ENCODE measurements at regions not wholly inside any gene's neighbourhood (a gene's known extent, or its start where the extent isn't known, plus 50 kb on each side); places are given as distances from the start of the nearest gene placed in this dataset.
"Not testable (repeated sequence)": the region's sequence is repeated elsewhere in the genome, so short reads cannot be mapped to it uniquely, and the experiment has no call there.

DNA sequence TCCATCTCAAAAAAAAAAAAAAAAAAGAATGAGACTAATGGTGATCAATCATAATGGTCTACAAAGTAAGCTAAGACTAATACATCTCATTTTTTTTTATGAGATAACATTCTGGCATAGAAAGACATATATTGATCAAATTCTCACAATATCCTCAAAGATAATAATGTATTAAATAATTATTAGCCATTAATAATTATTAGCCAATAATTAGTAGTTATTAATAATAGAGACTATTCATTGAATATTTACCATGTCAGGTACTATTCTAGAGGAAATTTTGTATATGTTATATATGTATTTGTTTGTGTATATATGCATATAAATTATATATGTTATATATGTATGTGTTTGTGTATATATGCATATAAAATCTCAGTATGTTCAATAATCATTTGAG, 137.7 kb upstream of the PTBP2 start:
- DNase-seq, result no peak

- no peak for DNase-seq
These were observed 134.4 kb upstream of the PTBP2 start for GRCh38 chr1:96587222-96587621.

DNA sequence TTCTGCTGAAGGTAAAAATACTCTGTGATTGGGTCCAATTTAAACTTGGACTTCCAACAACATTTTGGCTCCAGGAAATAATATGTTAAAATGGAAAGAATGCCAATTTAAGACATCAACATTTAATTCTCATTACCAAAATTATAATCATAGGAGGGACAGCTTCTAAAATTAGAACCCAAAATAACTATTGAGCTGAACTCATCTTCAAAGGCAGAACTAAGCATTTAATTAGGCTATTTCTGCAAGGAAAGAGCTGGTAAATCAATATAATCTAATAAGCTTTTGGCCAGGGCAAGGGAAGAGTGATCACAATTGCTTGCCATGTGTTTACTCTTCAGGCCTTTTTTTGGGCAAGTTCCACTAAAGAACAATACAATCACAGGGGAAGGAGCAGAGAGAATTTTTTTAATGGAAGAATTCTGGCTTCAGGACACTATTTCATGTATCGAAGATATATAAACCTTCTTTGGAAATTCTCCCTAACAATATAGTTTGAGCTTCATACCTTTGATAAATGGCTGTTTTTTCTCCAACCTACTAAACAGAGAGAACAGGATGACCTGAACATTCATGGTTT, 133.1 kb upstream of the PTBP2 start:
- DNase-seq, result no peak

- not testable (repeated sequence) for DNase-seq
These were observed 126.1 kb upstream of the PTBP2 start for GRCh38 chr1:96595530-96595929.

GRCh38 chr1:96596226-96596922, 125.2 kb upstream of the PTBP2 start:
- peak in 1 of 51 donors; percentile 3 for DNase-seq

DNA sequence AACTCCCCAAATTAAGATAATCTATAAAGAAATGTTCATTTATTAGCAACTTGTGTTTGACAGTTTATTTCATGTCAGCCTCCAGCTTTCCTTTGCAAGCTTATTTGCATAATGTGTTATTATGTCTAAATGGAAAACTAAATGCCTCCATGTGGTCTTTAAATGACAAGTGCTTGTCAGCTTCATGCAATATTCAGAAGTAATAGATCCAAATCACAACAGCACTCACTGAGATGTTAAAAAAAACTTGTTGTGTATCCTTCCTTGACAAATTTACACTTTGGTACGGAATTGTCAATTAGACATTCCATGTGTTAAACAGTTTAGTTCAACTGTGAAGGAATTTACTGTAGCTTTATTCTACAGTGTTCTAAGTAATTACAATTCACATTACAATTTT, 124.4 kb upstream of the PTBP2 start:
- DNase-seq, result peak in 1 of 51 donors; percentile 28

DNA sequence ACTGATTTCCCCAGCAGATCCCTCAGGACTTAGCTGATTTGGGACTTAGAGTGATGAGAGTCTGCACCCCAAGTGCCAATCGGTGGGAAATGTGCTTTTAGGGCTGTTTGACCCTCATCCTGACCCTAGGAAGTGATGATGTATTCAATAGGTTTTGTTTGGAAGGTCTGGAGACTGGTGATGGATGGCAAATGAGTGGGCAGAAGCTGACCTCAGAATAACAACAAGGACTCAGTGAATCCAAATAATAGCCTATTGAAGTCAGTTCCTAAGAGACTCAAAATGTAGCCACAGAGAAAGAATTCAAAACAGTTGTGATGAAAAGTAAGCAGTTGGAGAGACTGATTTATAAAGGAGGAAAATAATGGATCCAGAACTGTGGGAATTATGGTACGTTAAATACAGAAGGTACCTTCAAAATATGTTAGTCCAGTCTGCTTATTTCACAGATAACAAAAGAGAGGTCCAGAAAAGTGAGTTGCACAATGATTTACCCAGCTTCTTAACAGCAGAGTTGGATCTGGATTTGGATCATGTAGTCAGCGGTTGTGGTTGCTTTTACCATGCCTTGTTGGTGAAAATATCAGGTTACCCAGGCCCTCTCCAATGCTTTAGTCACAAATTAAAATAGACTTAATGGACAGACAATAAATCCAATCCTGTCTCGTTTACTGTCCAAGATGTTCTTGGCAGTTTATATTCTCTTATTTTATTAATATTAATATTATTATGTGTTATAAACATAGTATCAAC, 123.0 kb upstream of the PTBP2 start:
- DNase-seq, result peak in 18 of 51 donors; percentile 3 to 85 (median 22)

- not testable (repeated sequence) for DNase-seq
These were observed 117.0 kb upstream of the PTBP2 start for GRCh38 chr1:96604620-96605019.

- not testable (repeated sequence) for DNase-seq
These were observed 104.2 kb upstream of the PTBP2 start for GRCh38 chr1:96617375-96617774.

GRCh38 chr1:96632045-96632664, 89.4 kb upstream of the PTBP2 start:
- DNase-seq, result no peak

DNA sequence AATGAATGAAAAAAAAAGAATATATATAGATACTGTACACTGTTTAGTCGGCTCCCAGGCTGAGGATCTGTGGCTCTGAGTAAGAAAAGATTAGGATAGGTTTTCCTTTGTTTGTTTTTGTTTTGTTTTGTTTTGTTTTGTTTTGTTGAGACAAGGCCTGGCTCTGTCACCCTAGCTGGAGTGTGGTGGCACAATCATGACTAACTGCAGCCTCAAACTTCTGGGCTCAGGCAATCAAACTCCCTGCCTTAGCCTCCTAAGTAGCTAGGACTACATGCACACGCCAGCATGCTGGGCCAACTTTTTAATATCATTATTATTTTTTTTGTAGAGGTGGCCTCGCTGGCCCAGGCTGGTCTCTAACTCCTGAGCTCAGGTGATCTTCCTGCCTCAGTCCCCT, 87.9 kb upstream of the PTBP2 start:
- DNase-seq, result no peak

- DNase-seq, result no peak
These were observed 86.7 kb upstream of the PTBP2 start for GRCh38 chr1:96634883-96635282.

- no peak for DNase-seq
These were observed 80.3 kb upstream of the PTBP2 start for GRCh38 chr1:96641282-96641681.

GRCh38 chr1:96643519-96643918, 78.1 kb upstream of the PTBP2 start:
- DNase-seq, result no peak

DNA sequence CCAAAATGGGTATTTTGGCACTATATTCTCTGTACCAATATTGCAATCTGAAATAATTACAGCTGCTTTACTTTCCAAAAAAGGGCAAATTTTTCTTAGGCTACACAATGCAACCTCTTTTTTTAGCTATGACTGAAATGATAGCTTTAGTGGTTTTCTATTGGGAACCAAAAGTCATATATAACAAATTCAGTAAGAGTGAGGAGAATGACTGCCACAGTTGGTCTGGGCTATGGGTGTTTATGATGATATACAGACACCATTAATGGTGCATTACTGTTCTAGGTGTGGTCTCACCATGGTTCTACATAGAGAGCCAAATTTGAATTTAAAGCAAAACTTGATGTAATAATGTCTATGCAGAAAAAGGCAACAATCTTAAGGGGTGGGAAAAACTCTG, 72.3 kb upstream of the PTBP2 start:
- DNase-seq, result no peak

DNA sequence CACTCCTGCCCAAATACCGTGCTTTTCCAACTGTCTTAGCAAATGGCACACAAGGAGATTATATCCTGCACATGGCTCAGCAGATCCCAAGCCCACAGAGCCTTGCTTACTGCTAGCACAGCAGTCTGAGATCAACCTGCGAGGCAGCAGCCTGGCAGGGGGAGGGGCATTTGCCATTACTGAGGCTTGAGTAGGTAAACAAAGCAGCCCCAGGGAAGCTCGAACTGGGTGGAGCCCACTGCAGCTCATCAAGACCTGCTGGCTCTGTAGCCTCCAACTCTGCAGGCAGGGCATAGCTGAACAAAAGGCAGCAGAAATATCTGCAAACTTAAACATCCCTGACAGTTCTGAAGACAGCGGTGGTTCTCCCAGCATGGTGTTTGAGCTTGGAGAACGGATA, 70.1 kb upstream of the PTBP2 start:
- DNase-seq, result no peak

DNA sequence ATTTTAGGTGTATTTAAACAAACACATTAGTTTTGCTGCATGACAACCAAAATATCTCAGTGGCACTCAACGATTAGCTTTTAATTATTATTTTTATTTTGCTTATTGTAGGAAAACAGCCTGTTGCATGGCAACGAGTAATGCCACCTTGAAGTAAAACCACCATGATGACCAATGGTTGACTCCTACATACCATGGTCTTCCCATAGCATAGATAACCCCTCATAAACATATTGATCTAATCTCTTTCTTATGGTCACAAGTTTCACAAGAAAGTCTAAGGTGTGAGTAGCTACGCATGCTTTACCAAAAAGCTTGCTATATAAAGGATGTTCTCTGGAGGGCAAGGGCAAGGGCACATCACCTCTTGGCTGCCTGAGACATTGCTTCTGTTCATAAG, 61.5 kb upstream of the PTBP2 start:
- DNase-seq, result no peak

GRCh38 chr1:96660503-96660902, 61.1 kb upstream of the PTBP2 start:
- no peak for DNase-seq
